ENCODE measurements at regions not wholly inside any gene's neighbourhood (a gene's known extent, or its start where the extent isn't known, plus 50 kb on each side); places are given as distances from the start of the nearest gene placed in this dataset.

GRCh38 chr13:74306496-74306895 lies 172.3 kb upstream of the KLF12 start:
- H3K4me1 Mint-ChIP-seq = peaks cover 6 to 9% of the 10 kb centered on the region in 2 donors
- intact Hi-C loops (cut with micrococcal nuclease) = no loop called here

GRCh38 chr13:74305876-74306275 lies 171.7 kb upstream of the KLF12 start:
- Mint-ChIP-seq H3K36me3 (peaks cover 9% of the 10 kb centered on the region), H3K4me3 (no peak overlapping the region), H3K27me3 (ENCODE audit: low read depth in 2 of 2) (peaks cover 7 to 30% of the 10 kb centered on the region in 2 donors), H3K4me1 (peaks cover 6 to 9% of the 10 kb centered on the region in 2 donors), H3K9me3 (peaks cover 0 to 4% of the 10 kb centered on the region in 2 donors), H3K27ac (peak overlapping the region in 1 of 2 donors; percentile 29)
- no peak for TF ChIP-seq CTCF (IDR thresholded peaks at IDR 0.05)
- 71% methylated on average over 3 of the region's 3 CpGs for WGBS (ENCODE audit: insufficient coverage)
- peak in 1 of 2 donors; percentile 32 for DNase-seq
- intact Hi-C loops (cut with micrococcal nuclease) = no loop called here
- Histone ChIP-seq H3K27me3 (ENCODE audit: control insufficient read depth, insufficient read depth, low read length) (no peaks in the 10 kb centered on the region), H3K4me1 (ENCODE audit: control insufficient read depth, insufficient read depth, low read length) (no peaks in the 10 kb centered on the region), H3K27ac (ENCODE audit: low read length) (no peak overlapping the region), H3K4me3 (ENCODE audit: low read length) (no peak overlapping the region), H3K9me3 (ENCODE audit: control insufficient read depth, insufficient read depth, low read length) (no peaks in the 10 kb centered on the region), H3K36me3 (ENCODE audit: control insufficient read depth, insufficient read depth, low read length) (no peaks in the 10 kb centered on the region)
- peak in 1 of 3 donors; percentile 27 for ATAC-seq

More at GRCh38 chr13:74306496-74306895, 172.3 kb upstream of the KLF12 start:
- TF ChIP-seq CTCF (IDR thresholded peaks at IDR 0.05) = no peak
- Histone ChIP-seq H3K4me1 (ENCODE audit: control insufficient read depth, insufficient read depth, low read length) (no peaks in the 10 kb centered on the region), H3K27ac (ENCODE audit: low read length) (no peak overlapping the region), H3K27me3 (ENCODE audit: control insufficient read depth, insufficient read depth, low read length) (no peaks in the 10 kb centered on the region), H3K9me3 (ENCODE audit: control insufficient read depth, insufficient read depth, low read length) (no peaks in the 10 kb centered on the region), H3K4me3 (ENCODE audit: low read length) (no peak overlapping the region), H3K36me3 (ENCODE audit: control insufficient read depth, insufficient read depth, low read length) (no peaks in the 10 kb centered on the region)
- DNase-seq (peak in 1 of 2 donors; percentile 15), ATAC-seq (peak; percentile 62 to 91 (median 83))
- Mint-ChIP-seq H3K27me3 (ENCODE audit: low read depth in 2 of 2) (peaks cover 7 to 30% of the 10 kb centered on the region in 2 donors), H3K27ac (peak overlapping the region in 1 of 2 donors; percentile 29), H3K9me3 (peaks cover 0 to 4% of the 10 kb centered on the region in 2 donors), H3K36me3 (peaks cover 9% of the 10 kb centered on the region), H3K4me3 (no peak overlapping the region)
- WGBS (ENCODE audit: insufficient coverage) = 33% methylated on average over 1 of the region's 2 CpGs

GRCh38 chr13:74301258-74301935 lies 167.2 kb upstream of the KLF12 start:
- Histone ChIP-seq H3K36me3 (ENCODE audit: control insufficient read depth, insufficient read depth, low read length) (no peaks in the 10 kb centered on the region), H3K27ac (ENCODE audit: low read length) (no peak overlapping the region), H3K4me3 (ENCODE audit: low read length) (no peak overlapping the region), H3K27me3 (ENCODE audit: control insufficient read depth, insufficient read depth, low read length) (no peaks in the 10 kb centered on the region), H3K9me3 (ENCODE audit: control insufficient read depth, insufficient read depth, low read length) (no peaks in the 10 kb centered on the region), H3K4me1 (ENCODE audit: control insufficient read depth, insufficient read depth, low read length) (no peaks in the 10 kb centered on the region)
- DNase-seq (no peak), ATAC-seq (no peak)
- peaks cover 2 to 7% of the 10 kb centered on the region in 2 donors for H3K27me3 Mint-ChIP-seq (ENCODE audit: low read depth in 2 of 2)
- no peak for TF ChIP-seq CTCF (IDR thresholded peaks at IDR 0.05)
- H3K27ac Mint-ChIP-seq = no peak overlapping the region
- 90% methylated on average over 9 of the region's 9 CpGs for WGBS (ENCODE audit: insufficient coverage)
- H3K36me3 Mint-ChIP-seq = no peaks in the 10 kb centered on the region
- H3K4me1 Mint-ChIP-seq = peaks cover 3% of the 10 kb centered on the region in 2 donors
- no peaks in the 10 kb centered on the region for H3K9me3 Mint-ChIP-seq
- H3K4me3 Mint-ChIP-seq = no peak overlapping the region
- intact Hi-C loops (cut with micrococcal nuclease) = no loop called here

- Histone ChIP-seq H3K36me3 (ENCODE audit: control insufficient read depth, insufficient read depth, low read length) (no peaks in the 10 kb centered on the region), H3K27me3 (ENCODE audit: control insufficient read depth, insufficient read depth, low read length) (no peaks in the 10 kb centered on the region), H3K9me3 (ENCODE audit: control insufficient read depth, insufficient read depth, low read length) (no peaks in the 10 kb centered on the region), H3K4me1 (ENCODE audit: control insufficient read depth, insufficient read depth, low read length) (no peaks in the 10 kb centered on the region), H3K4me3 (ENCODE audit: low read length) (no peak overlapping the region), H3K27ac (ENCODE audit: low read length) (no peak overlapping the region)
- no peaks in the 10 kb centered on the region for H3K36me3 Mint-ChIP-seq
- H3K4me1 Mint-ChIP-seq = no peaks in the 10 kb centered on the region
- H3K27ac Mint-ChIP-seq = no peak overlapping the region
- no peak for ATAC-seq
- peaks cover 0 to 2% of the 10 kb centered on the region in 2 donors for H3K27me3 Mint-ChIP-seq (ENCODE audit: low read depth in 2 of 2)
- H3K9me3 Mint-ChIP-seq = no peaks in the 10 kb centered on the region
- intact Hi-C loops (cut with micrococcal nuclease) = no loop called here
- no peak overlapping the region for H3K4me3 Mint-ChIP-seq
- TF ChIP-seq CTCF (IDR thresholded peaks at IDR 0.05) = no peak
- DNase-seq = no peak
These were observed 166.0 kb upstream of the KLF12 start for GRCh38 chr13:74300162-74300561.
